Colonic mucosa (tissue), 4 donors: ENCODE measurements at regions not wholly inside any gene's neighbourhood (a gene's known extent, or its start where the extent isn't known, plus 50 kb on each side); places are given as distances from the start of the nearest gene placed in this dataset.

Source experiments
- DNase-seq: peaks from one replicate; pipeline ENCODE4 v3.0.0-alpha.2; 2020
- H3K27ac ChIP-seq: fragments of 200-600 bp; one replicate; pipeline ENCODE4 v1.8.0; 2021
- H3K27me3 ChIP-seq: fragments of 200-600 bp; one replicate; pipeline ENCODE4 v1.8.0; 2021
- H3K36me3 ChIP-seq: fragments of 200-600 bp; one replicate; pipeline ENCODE4 v1.8.0; 2021
- H3K4me1 ChIP-seq: fragments of 200-600 bp; one replicate; pipeline ENCODE4 v1.8.0; 2021; ENCODE audit warnings: mild to moderate bottlenecking
- H3K4me3 ChIP-seq: fragments of 200-600 bp; one replicate; pipeline ENCODE4 v1.8.0; 2021
- H3K9ac ChIP-seq, 2 donors: one replicate each; pipeline ENCODE4 v1.7.0; 2013; ENCODE audit warnings: control low read depth in 2 of 2, low read depth in 2 of 2, low read length in 2 of 2
- H3K9me3 ChIP-seq: fragments of 200-600 bp; one replicate; pipeline ENCODE4 v1.8.0; 2021
- CTCF ChIP-seq: fragments of 200-600 bp; IDR thresholded peaks from one replicate; pipeline ENCODE4 v1.8.0; 2022; ENCODE audit warnings: antibody characterized with exemption, mild to moderate bottlenecking
- intact Hi-C: fragments of 100-400 bp; cut with DNase I; formaldehyde crosslinking; loops from one replicate; pipeline ENCODE4 v1.14.1; 2022
- donor health status: healthy.
- donor health status: DM: no; HTN: no; CAD: no.
- donor health status: DM: no; HTN: no; CAD: no.

GRCh38 chr3:103613397-103614156, 1178.8 kb downstream of the ZPLD1 start:
- no peak for TF ChIP-seq CTCF
- H3K36me3 ChIP-seq = no peaks in the 10 kb centered on the region
- no peaks in the 10 kb centered on the region for H3K9me3 ChIP-seq
- H3K4me1 ChIP-seq = no peaks in the 10 kb centered on the region
- DNase-seq = no peak
- H3K4me3 ChIP-seq = no peak overlapping the region
- intact Hi-C loops = no loop called here
- H3K9ac ChIP-seq = no peak overlapping the region
- H3K27me3 ChIP-seq = no peaks in the 10 kb centered on the region
- no peak overlapping the region for H3K27ac ChIP-seq

- intact Hi-C loops = no loop called here
- Histone ChIP-seq H3K27ac (no peak overlapping the region), H3K27me3 (no peaks in the 10 kb centered on the region), H3K4me3 (no peak overlapping the region), H3K9ac (no peak overlapping the region), H3K36me3 (no peaks in the 10 kb centered on the region), H3K9me3 (no peaks in the 10 kb centered on the region), H3K4me1 (no peaks in the 10 kb centered on the region)
- no peak for DNase-seq
- no peak for TF ChIP-seq CTCF
Measured at GRCh38 chr3:103614719-103615118, 1179.9 kb downstream of the ZPLD1 start.

GRCh38 chr3:103617961-103618360, 1183.1 kb downstream of the ZPLD1 start:
- intact Hi-C loops = no loop called here
- H3K27ac ChIP-seq = no peak overlapping the region
- no peak for TF ChIP-seq CTCF
- no peak for DNase-seq
- H3K9me3 ChIP-seq = no peaks in the 10 kb centered on the region
- no peaks in the 10 kb centered on the region for H3K27me3 ChIP-seq
- no peaks in the 10 kb centered on the region for H3K4me1 ChIP-seq
- H3K36me3 ChIP-seq = no peaks in the 10 kb centered on the region
- H3K9ac ChIP-seq = no peak overlapping the region
- H3K4me3 ChIP-seq = no peak overlapping the region

- H3K4me1 ChIP-seq = no peaks in the 10 kb centered on the region
- no peaks in the 10 kb centered on the region for H3K9me3 ChIP-seq
- no peak overlapping the region for H3K27ac ChIP-seq
- no peak overlapping the region for H3K4me3 ChIP-seq
- intact Hi-C loops = no loop called here
- DNase-seq = no peak
- TF ChIP-seq CTCF = no peak
- no peak overlapping the region for H3K9ac ChIP-seq
- H3K36me3 ChIP-seq = no peaks in the 10 kb centered on the region
- H3K27me3 ChIP-seq = no peaks in the 10 kb centered on the region
Measured at GRCh38 chr3:103624271-103624670, 1189.5 kb downstream of the ZPLD1 start.

- no peak overlapping the region for H3K9ac ChIP-seq
- no peak for TF ChIP-seq CTCF
- H3K27ac ChIP-seq = no peak overlapping the region
- no peaks in the 10 kb centered on the region for H3K9me3 ChIP-seq
- H3K27me3 ChIP-seq = no peaks in the 10 kb centered on the region
- no peak for DNase-seq
- no peaks in the 10 kb centered on the region for H3K36me3 ChIP-seq
- H3K4me1 ChIP-seq = no peaks in the 10 kb centered on the region
- intact Hi-C loops = no loop called here
- H3K4me3 ChIP-seq = no peak overlapping the region
Measured at GRCh38 chr3:103629391-103629790, 1194.6 kb downstream of the ZPLD1 start.
